ENCODE measurements at regions not wholly inside any gene's neighbourhood (a gene's known extent, or its start where the extent isn't known, plus 50 kb on each side); places are given as distances from the start of the nearest gene placed in this dataset. TPM values are rescaled to one million over a fixed set of nuclear protein-coding genes. Genes with fewer than 3 reads are reported as not detected.

DNA sequence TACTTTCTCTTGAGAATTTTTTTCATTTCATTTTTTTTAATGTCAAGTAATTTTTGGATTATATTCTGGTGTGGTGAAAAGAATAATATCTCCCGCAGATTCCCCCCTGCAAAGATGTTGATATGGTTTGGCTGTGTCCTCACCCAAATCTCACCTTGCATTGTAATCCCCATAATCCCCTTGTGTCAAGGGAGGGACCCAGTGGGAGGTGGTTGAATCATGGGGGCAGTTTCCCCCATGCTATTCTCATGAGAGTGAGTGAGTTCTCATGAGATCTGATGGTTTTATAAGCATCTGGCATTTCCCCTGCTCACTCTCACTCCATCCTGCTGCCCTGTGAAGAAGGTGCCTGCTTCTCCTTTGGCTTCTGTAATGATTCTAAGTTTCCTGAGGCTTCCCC is 58.7 kb upstream of the PMEPA1 start:
- Histone ChIP-seq H3K4me2 (ENCODE audit: low read length) (no peak overlapping the region), H3K4me3 (ENCODE audit: low read length) (no peak overlapping the region)

DNA sequence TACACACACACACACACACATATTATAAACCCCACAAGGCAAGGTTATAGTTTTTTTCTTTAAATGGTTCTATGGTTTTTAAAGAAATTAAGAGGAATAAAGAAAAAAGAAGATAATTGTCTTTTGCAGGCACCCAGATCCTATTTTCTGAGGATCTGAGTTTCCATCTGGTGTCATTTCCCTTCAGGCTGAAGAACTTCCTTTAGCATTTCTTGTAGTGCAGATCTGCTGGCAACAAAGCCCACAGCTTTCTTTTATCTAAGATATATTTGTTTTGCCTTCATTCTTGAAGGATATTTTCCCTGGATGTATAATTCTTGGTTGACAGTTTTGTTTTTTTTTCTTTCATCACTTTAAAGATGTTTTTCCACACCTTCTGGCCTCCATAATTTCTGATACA is 57.6 kb upstream of the PMEPA1 start:
- no peaks in the 10 kb centered on the region for H3K36me3 ChIP-seq (ENCODE audit: insufficient read depth, low read length)

More for the DNA sequence above, 58.7 kb upstream of the PMEPA1 start:
- H3K4me1 ChIP-seq (ENCODE audit: control insufficient read depth, insufficient read depth, low read length) = peaks cover 12% of the 10 kb centered on the region
- H3K36me3 ChIP-seq (ENCODE audit: insufficient read depth, low read length) = no peaks in the 10 kb centered on the region
- peaks cover 4% of the 10 kb centered on the region for H3K27me3 ChIP-seq (ENCODE audit: control insufficient read depth, insufficient read depth, low read length)
- H3K9ac ChIP-seq (ENCODE audit: low read depth, low read length) = no peak overlapping the region
- no peaks in the 10 kb centered on the region for H3K9me3 ChIP-seq (replicated peaks; ENCODE audit: low read length)

DNA sequence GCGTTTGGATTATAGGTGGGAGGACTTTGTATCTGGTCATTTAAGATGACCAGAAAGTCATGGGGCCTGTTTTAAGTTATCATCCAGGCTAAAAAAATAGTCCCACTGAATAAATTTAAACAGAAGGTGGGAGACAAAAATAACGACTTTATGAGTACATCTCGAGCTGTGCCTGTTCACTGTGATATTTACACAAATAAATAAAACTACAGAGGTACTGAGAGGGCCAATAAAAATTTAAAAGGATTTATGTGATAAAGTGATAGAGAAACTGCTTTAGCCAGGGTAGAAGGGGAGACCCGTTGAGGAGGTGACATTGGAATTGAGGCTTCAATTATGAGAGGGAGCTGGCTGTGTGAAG is 53.4 kb upstream of the PMEPA1 start:
- H3K9me3 ChIP-seq (replicated peaks; ENCODE audit: low read length) = no peaks in the 10 kb centered on the region
- no peaks in the 10 kb centered on the region for H3K36me3 ChIP-seq (ENCODE audit: insufficient read depth, low read length)
- no peak overlapping the region for H3K4me3 ChIP-seq (ENCODE audit: low read length)
- no peak overlapping the region for H3K4me2 ChIP-seq (ENCODE audit: low read length)
- no peaks in the 10 kb centered on the region for H3K4me1 ChIP-seq (ENCODE audit: control insufficient read depth, insufficient read depth, low read length)
- peaks cover 28% of the 10 kb centered on the region for H3K27me3 ChIP-seq (ENCODE audit: control insufficient read depth, insufficient read depth, low read length)
- no peak overlapping the region for H3K9ac ChIP-seq (ENCODE audit: low read depth, low read length)

More for the DNA sequence above, 57.6 kb upstream of the PMEPA1 start:
- peaks cover 4% of the 10 kb centered on the region for H3K4me1 ChIP-seq (ENCODE audit: control insufficient read depth, insufficient read depth, low read length)
- peaks cover 9% of the 10 kb centered on the region for H3K27me3 ChIP-seq (ENCODE audit: control insufficient read depth, insufficient read depth, low read length)
- H3K9me3 ChIP-seq (replicated peaks; ENCODE audit: low read length) = no peaks in the 10 kb centered on the region
- no peak overlapping the region for H3K4me3 ChIP-seq (ENCODE audit: low read length)
- no peak overlapping the region for H3K4me2 ChIP-seq (ENCODE audit: low read length)
- no peak overlapping the region for H3K9ac ChIP-seq (ENCODE audit: low read depth, low read length)

DNA sequence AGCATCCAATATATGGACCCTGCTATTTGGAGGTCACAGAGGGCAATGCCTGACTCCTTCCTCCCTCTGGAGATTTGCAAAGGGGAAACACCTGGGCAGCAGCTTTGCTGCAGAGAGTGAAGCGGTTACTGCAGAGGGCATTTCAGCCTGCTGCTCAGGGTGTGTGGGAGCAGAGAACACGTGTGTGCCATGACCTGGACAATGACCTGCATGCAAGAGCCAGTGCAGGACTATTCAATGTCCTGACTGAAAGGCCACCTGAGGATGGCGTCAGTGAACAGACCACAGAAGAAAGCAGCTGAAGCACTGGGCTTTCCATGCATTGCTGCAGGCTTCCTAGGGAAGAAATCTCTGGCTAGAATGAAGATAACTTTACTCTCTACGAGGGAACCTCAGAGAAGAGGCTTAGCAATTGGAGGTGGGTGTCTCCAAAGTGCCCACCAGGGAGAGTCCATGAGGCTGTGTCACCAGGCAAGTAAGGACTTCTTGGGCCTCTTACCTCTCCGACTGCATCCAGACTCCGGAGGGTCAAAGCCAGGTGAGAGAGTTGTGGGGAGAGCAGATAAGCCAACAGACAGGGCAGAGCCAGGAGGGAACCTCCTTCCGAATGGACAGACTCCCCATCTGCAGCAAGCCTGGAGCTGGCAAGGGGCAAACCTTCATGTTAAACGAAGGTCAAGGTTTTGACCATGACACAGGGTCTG is 52.9 kb upstream of the PMEPA1 start:
- no peak overlapping the region for H3K4me3 ChIP-seq (ENCODE audit: low read length)
- H3K9me3 ChIP-seq (replicated peaks; ENCODE audit: low read length) = no peaks in the 10 kb centered on the region
- no peak overlapping the region for H3K4me2 ChIP-seq (ENCODE audit: low read length)
- no peaks in the 10 kb centered on the region for H3K36me3 ChIP-seq (ENCODE audit: insufficient read depth, low read length)
- H3K9ac ChIP-seq (ENCODE audit: low read depth, low read length) = no peak overlapping the region
- H3K4me1 ChIP-seq (ENCODE audit: control insufficient read depth, insufficient read depth, low read length) = no peaks in the 10 kb centered on the region
- peaks cover 29% of the 10 kb centered on the region for H3K27me3 ChIP-seq (ENCODE audit: control insufficient read depth, insufficient read depth, low read length)

DNA sequence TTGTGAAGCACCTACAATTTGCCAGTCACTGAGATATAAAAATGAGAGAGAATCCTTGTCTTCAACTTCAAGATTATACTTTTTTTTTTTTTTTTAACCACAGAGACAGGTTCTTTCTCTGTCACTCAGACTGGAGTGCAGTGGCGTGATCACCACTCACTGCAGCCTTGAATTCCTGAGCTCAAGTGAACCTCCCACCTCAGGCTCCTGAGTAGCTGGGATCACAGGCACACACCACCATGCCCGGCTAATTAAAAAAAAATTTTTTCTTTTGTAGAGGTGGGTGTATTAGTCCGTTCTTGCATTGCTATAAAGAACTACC is 51.6 kb upstream of the PMEPA1 start:
- Histone ChIP-seq H3K9me3 (replicated peaks; ENCODE audit: low read length) (no peaks in the 10 kb centered on the region), H3K36me3 (ENCODE audit: insufficient read depth, low read length) (no peaks in the 10 kb centered on the region), H3K4me1 (ENCODE audit: control insufficient read depth, insufficient read depth, low read length) (no peaks in the 10 kb centered on the region), H3K9ac (ENCODE audit: low read depth, low read length) (no peak overlapping the region), H3K27me3 (ENCODE audit: control insufficient read depth, insufficient read depth, low read length) (peaks cover 41% of the 10 kb centered on the region), H3K4me2 (ENCODE audit: low read length) (no peak overlapping the region), H3K4me3 (ENCODE audit: low read length) (no peak overlapping the region)

DNA sequence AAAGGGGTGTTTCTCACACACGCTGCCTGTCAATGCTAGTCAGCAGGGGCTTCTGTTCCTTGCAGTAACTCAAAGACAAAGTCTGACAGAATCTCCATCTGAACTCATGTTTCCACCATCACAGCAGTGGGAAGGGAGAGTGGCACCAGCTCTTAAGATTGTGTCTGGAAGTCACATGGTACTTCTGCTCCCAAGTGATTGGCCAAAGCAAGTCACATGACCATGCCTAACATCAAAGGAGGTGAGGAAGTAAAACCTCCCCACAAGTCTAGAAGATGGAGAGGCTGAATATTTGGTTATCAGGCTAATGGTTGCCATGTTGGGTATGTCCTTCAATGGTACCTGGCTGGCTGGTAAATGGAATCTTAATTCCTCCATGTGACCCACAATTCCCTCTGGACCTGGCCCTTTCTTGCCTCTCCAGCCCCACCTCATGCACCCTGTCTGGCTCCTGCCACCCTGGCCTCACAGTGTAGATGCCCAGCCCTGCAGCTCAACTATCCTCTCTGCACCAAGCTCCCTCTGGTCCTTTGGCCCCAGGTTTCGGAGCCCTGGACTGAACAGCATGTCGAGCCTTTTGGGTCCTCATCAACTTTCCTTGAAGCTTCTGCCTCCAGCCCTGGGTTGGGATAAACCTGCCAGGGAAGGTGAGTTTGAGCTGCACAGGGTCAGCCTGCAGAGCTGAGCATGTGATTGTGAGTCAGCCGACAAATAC is 51.0 kb upstream of the PMEPA1 start:
- no peak overlapping the region for H3K4me3 ChIP-seq (ENCODE audit: low read length)

DNA sequence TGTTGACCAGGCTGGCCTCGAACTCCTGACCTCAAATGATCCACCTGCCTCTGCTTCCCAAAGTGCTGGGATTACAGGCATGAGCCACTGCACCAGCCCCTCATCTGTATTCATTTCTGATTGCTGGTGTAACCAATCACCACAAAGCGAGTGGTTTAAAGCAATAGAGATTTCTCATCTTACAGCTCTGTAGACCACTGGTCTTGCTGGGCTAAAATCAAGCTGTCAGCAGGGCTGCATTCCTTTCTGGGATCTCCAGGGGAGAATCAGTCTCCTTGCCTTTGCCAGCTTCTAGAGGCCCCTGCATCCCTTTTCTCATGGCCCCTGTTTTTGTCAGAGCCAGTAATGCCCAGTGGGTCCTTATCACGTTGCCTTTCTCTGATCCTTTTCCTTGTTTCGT is 49.9 kb upstream of the PMEPA1 start:
- H3K4me3 ChIP-seq (ENCODE audit: low read length) = no peak overlapping the region
- no peak overlapping the region for H3K9ac ChIP-seq (ENCODE audit: low read depth, low read length)
- H3K9me3 ChIP-seq (replicated peaks; ENCODE audit: low read length) = no peaks in the 10 kb centered on the region
- H3K4me1 ChIP-seq (ENCODE audit: control insufficient read depth, insufficient read depth, low read length) = no peaks in the 10 kb centered on the region
- H3K4me2 ChIP-seq (ENCODE audit: low read length) = no peak overlapping the region
- H3K36me3 ChIP-seq (ENCODE audit: insufficient read depth, low read length) = no peaks in the 10 kb centered on the region
- H3K27me3 ChIP-seq (ENCODE audit: control insufficient read depth, insufficient read depth, low read length) = peaks cover 58% of the 10 kb centered on the region

More for the DNA sequence above, 51.0 kb upstream of the PMEPA1 start:
- no peak overlapping the region for H3K4me2 ChIP-seq (ENCODE audit: low read length)
- H3K36me3 ChIP-seq (ENCODE audit: insufficient read depth, low read length) = no peaks in the 10 kb centered on the region
- H3K9me3 ChIP-seq (replicated peaks; ENCODE audit: low read length) = no peaks in the 10 kb centered on the region
- no peak overlapping the region for H3K9ac ChIP-seq (ENCODE audit: low read depth, low read length)
- peaks cover 47% of the 10 kb centered on the region for H3K27me3 ChIP-seq (ENCODE audit: control insufficient read depth, insufficient read depth, low read length)
- no peaks in the 10 kb centered on the region for H3K4me1 ChIP-seq (ENCODE audit: control insufficient read depth, insufficient read depth, low read length)

Small RNA genes in the stretch of these regions (small RNA-seq; reads per million reads assigned to genes)
- gene MIR4532 = not detected
